GM19043 (cell line): ENCODE measurements at regions not wholly inside any gene's neighbourhood (a gene's known extent, or its start where the extent isn't known, plus 50 kb on each side); places are given as distances from the start of the nearest gene placed in this dataset.
"Not testable (repeated sequence)": the region's sequence is repeated elsewhere in the genome, so short reads cannot be mapped to it uniquely, and the experiment has no call there.

Source experiments
- ATAC-seq: cut with Tn5 transposase; IDR thresholded peaks from one replicate; pipeline ENCODE4 v1.9.1; 2021; ENCODE audit warnings: low read depth; ENCODE audit not compliant: unreplicated experiment

GRCh38 chr13:90889906-90890834 lies 457.3 kb upstream of the MIR17HG start:
- no peak for ATAC-seq

GRCh38 chr13:90891329-90891728 lies 456.2 kb upstream of the MIR17HG start:
- ATAC-seq = no peak

GRCh38 chr13:90893199-90893598 lies 454.3 kb upstream of the MIR17HG start:
- not testable (repeated sequence) for ATAC-seq

GRCh38 chr13:90896002-90896401 lies 451.5 kb upstream of the MIR17HG start:
- no peak for ATAC-seq

GRCh38 chr13:90898811-90899210 lies 448.7 kb upstream of the MIR17HG start:
- ATAC-seq = no peak

- ATAC-seq = no peak
Measured at GRCh38 chr13:90899416-90899815, 448.1 kb upstream of the MIR17HG start.

- no peak for ATAC-seq
Measured at GRCh38 chr13:90902255-90902654, 445.2 kb upstream of the MIR17HG start.

- ATAC-seq = no peak
Measured at GRCh38 chr13:90906554-90906953, 440.9 kb upstream of the MIR17HG start.

- ATAC-seq = no peak
Measured at GRCh38 chr13:90908792-90909191, 438.7 kb upstream of the MIR17HG start.

GRCh38 chr13:90910018-90910639 lies 437.4 kb upstream of the MIR17HG start:
- ATAC-seq = no peak

- ATAC-seq = no peak
Measured at GRCh38 chr13:90912247-90912646, 435.2 kb upstream of the MIR17HG start.

GRCh38 chr13:90918536-90918935 lies 429.0 kb upstream of the MIR17HG start:
- no peak for ATAC-seq

GRCh38 chr13:90919153-90919552 lies 428.3 kb upstream of the MIR17HG start:
- no peak for ATAC-seq

GRCh38 chr13:90926459-90926858 lies 421.0 kb upstream of the MIR17HG start:
- no peak for ATAC-seq

GRCh38 chr13:90928109-90928508 lies 419.4 kb upstream of the MIR17HG start:
- ATAC-seq = no peak

GRCh38 chr13:90933097-90933826 lies 414.2 kb upstream of the MIR17HG start:
- ATAC-seq = no peak

- no peak for ATAC-seq
Measured at GRCh38 chr13:90934741-90935140, 412.7 kb upstream of the MIR17HG start.

- ATAC-seq = no peak
Measured at GRCh38 chr13:90938848-90939247, 408.6 kb upstream of the MIR17HG start.

GRCh38 chr13:90943946-90944345 lies 403.5 kb upstream of the MIR17HG start:
- ATAC-seq = no peak

- not testable (repeated sequence) for ATAC-seq
Measured at GRCh38 chr13:90945146-90945545, 402.3 kb upstream of the MIR17HG start.

GRCh38 chr13:90946125-90946524 lies 401.4 kb upstream of the MIR17HG start:
- ATAC-seq = not testable (repeated sequence)
